ENCODE measurements at regions not wholly inside any gene's neighbourhood (a gene's known extent, or its start where the extent isn't known, plus 50 kb on each side); places are given as distances from the start of the nearest gene placed in this dataset.

DNA sequence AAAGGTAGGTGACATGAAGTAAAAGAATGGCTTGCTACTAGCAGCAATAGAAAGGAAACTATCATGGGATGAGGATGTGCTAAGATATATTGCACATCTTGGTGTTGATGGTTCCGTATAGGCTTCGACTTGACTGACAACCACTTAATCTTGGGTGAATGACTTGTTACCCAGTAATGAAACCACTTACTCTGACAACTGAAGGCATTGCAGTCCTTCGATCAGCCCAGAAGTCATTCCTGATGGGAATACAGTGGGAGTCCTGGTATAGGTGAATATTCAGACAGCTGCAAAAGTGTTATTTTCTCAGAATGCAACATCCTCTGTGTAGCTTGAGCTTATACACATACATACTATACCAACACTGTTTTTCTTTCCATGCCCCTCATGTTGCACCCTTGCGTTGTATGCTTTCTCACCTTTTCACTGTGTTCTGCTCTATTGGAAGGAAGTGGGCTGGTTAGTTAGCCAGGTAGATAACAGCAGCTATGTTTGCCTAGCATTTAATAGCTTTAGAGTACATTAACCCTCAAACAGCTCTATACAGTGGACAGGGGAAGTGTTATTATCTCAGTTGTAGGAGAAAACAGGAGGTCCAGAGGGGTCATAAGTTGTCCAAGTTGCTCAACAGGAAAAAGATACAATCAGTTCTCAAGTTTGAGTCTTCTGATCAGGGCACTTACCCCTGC lies 376.5 kb downstream of the MFSD1 start:
- H3K4me2 ChIP-seq (ENCODE audit: low read length) = no peak overlapping the region
- H3K4me1 ChIP-seq (ENCODE audit: control insufficient read depth in 1 of 2, insufficient read depth in 2 of 2, low read length in 2 of 2) = peaks cover 0 to 8% of the 10 kb centered on the region in 2 experiments; a peak in 1 of 4 replicates
- no peak overlapping the region for H2AFZ ChIP-seq (ENCODE audit: low read depth, low read length, poor library complexity, severe bottlenecking)
- TF ChIP-seq EZH2phosphoT487 (IDR thresholded peaks at IDR 0.05; ENCODE audit: borderline replicate concordance) (no peak), TCF7L2 (IDR thresholded peaks at IDR 0.05; ENCODE audit: borderline replicate concordance, extremely low read depth, insufficient read depth, insufficient read length) (no peak), FOSL1 (IDR thresholded peaks at IDR 0.05; ENCODE audit: low read depth) (no peak), POLR2A (IDR thresholded peaks at IDR 0.05; ENCODE audit: borderline replicate concordance, extremely low read depth, insufficient read depth, insufficient read length) (no peak), RAD21 (IDR thresholded peaks at IDR 0.05; ENCODE audit: low read depth) (no peak), EGR1 (IDR thresholded peaks at IDR 0.05; ENCODE audit: low read depth) (no peak), ZFX (IDR thresholded peaks at IDR 0.05) (no peak), SRF (IDR thresholded peaks at IDR 0.05; ENCODE audit: low read depth) (no peak), CBX3 (IDR thresholded peaks at IDR 0.05; ENCODE audit: low read depth) (no peak), ATF3 (IDR thresholded peaks at IDR 0.05) (no peak), YY1 (IDR thresholded peaks at IDR 0.05; ENCODE audit: extremely low read depth, insufficient replicate concordance, low read depth, low read length) (no peak), SIN3A (IDR thresholded peaks at IDR 0.05; ENCODE audit: low read depth) (no peak), ZNF274 (IDR thresholded peaks at IDR 0.05; ENCODE audit: low read depth, low read length) (no peak), SP1 (IDR thresholded peaks at IDR 0.05; ENCODE audit: low read depth) (no peak), CEBPB (IDR thresholded peaks at IDR 0.05; ENCODE audit: low read depth) (no peak), ELF1 (IDR thresholded peaks at IDR 0.05; ENCODE audit: borderline replicate concordance, low read depth) (no peak), JUND (IDR thresholded peaks at IDR 0.05) (no peak)
- TF ChIP-seq, protein P1, sequence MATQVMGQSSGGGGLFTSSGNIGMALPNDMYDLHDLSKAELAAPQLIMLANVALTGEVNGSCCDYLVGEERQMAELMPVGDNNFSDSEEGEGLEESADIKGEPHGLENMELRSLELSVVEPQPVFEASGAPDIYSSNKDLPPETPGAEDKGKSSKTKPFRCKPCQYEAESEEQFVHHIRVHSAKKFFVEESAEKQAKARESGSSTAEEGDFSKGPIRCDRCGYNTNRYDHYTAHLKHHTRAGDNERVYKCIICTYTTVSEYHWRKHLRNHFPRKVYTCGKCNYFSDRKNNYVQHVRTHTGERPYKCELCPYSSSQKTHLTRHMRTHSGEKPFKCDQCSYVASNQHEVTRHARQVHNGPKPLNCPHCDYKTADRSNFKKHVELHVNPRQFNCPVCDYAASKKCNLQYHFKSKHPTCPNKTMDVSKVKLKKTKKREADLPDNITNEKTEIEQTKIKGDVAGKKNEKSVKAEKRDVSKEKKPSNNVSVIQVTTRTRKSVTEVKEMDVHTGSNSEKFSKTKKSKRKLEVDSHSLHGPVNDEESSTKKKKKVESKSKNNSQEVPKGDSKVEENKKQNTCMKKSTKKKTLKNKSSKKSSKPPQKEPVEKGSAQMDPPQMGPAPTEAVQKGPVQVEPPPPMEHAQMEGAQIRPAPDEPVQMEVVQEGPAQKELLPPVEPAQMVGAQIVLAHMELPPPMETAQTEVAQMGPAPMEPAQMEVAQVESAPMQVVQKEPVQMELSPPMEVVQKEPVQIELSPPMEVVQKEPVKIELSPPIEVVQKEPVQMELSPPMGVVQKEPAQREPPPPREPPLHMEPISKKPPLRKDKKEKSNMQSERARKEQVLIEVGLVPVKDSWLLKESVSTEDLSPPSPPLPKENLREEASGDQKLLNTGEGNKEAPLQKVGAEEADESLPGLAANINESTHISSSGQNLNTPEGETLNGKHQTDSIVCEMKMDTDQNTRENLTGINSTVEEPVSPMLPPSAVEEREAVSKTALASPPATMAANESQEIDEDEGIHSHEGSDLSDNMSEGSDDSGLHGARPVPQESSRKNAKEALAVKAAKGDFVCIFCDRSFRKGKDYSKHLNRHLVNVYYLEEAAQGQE (IDR thresholded peaks at IDR 0.05; ENCODE audit: low read depth) = no peak
- TF ChIP-seq, protein P2, sequence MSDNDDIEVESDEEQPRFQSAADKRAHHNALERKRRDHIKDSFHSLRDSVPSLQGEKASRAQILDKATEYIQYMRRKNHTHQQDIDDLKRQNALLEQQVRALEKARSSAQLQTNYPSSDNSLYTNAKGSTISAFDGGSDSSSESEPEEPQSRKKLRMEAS (IDR thresholded peaks at IDR 0.05) = no peak
- no peaks in the 10 kb centered on the region for H3K79me2 ChIP-seq (ENCODE audit: insufficient read depth, low read length)
- no peak overlapping the region for H3K4me3 ChIP-seq (replicated peaks in 1 of 2; ENCODE audit: low read depth in 1 of 2, low read length in 2 of 2)
- H3K27me3 ChIP-seq (ENCODE audit: insufficient read depth, low read length) = no peaks in the 10 kb centered on the region
- CTCF ChIA-PET = no interaction called here
- no peaks in the 10 kb centered on the region for H3K9me2 ChIP-seq (ENCODE audit: insufficient read depth)
- no peaks in the 10 kb centered on the region for H3K9me3 ChIP-seq (ENCODE audit: control insufficient read depth in 1 of 2, insufficient read depth in 1 of 2, low read depth in 1 of 2, low read length in 2 of 2)
- H3K36me3 ChIP-seq (ENCODE audit: control insufficient read depth in 1 of 2, insufficient read depth in 2 of 2, low read length in 2 of 2) = no peaks in the 10 kb centered on the region
- H4K20me1 ChIP-seq (ENCODE audit: insufficient read depth) = no peaks in the 10 kb centered on the region
- POLR2A ChIA-PET = no interaction called here
- intact Hi-C loops (cut with micrococcal nuclease) = no loop called here
- no peak overlapping the region for H3K9ac ChIP-seq (ENCODE audit: low read length)
- BruUV-seq (replicated peaks) = no TSS peak
- RAD21 ChIA-PET (ENCODE audit: low non-redundant PET in 1 of 2, low total read pairs in 2 of 2, uncharacterized antibody in 2 of 2, unreplicated experiment in 2 of 2) = no interaction called here
- H3K27ac ChIP-seq (ENCODE audit: low read depth, low read length) = no peak overlapping the region
- DNase-seq (ENCODE audit: low read depth, low spot score) = no peak
- no peak for ATAC-seq

All from HCT116 (cell line).